HEK293 (cell line): ENCODE measurements at regions not wholly inside any gene's neighbourhood (a gene's known extent, or its start where the extent isn't known, plus 50 kb on each side); places are given as distances from the start of the nearest gene placed in this dataset.

Source experiments
- CTCF ChIA-PET: fragments of 350-600 bp; formaldehyde crosslinking; extraction: SDS; loops from one replicate; lab custom pipeline; 2021; ENCODE audit warnings: antibody characterized with exemption; lab: Yijun Ruan, JAX
- POLR2A ChIA-PET: fragments of 300-600 bp; formaldehyde crosslinking; extraction: SDS; loops from one replicate; lab custom pipeline; 2020; ENCODE audit warnings: antibody characterized with exemption, inconsistent platforms; lab: Yijun Ruan, JAX
- H3K27ac ChIP-seq: fragments of 200-500 bp; sonication (Bioruptor generic); 2 replicates; pipeline ENCODE4 v1.5.1; 2014; ENCODE audit warnings: low read depth, low read length, control low read depth, inconsistent platforms; ENCODE audit errors: extremely low read depth
- H3K36me3 ChIP-seq, 2 experiments: fragments of 200-500 bp in 1 of 2; sonication (Bioruptor generic) in 1 of 2; 1 replicate in 1 of 2; 2 replicates in 1 of 2; pipeline ENCODE4 v1.5.1; 2014 to 2017; ENCODE audit warnings: inconsistent platforms in 2 of 2, low read length in 2 of 2; ENCODE audit not compliant: control insufficient read depth in 2 of 2, insufficient read depth in 1 of 2
- H3K4me1 ChIP-seq: fragments of 200-500 bp; sonication (Bioruptor generic); 2 replicates; pipeline ENCODE4 v1.5.1; 2014; ENCODE audit warnings: mild to moderate bottlenecking, low read length, inconsistent platforms; ENCODE audit not compliant: control insufficient read depth, insufficient read depth
- H3K4me3 ChIP-seq: 2 replicates; pipeline ENCODE4 v1.5.1; 2011; ENCODE audit warnings: low read depth, mild to moderate bottlenecking, control low read depth, low read length, moderate library complexity
- H3K9me3 ChIP-seq: fragments of 200-500 bp; sonication (Bioruptor generic); 2 replicates; pipeline ENCODE4 v1.5.1; 2014; ENCODE audit warnings: low read depth, low read length, inconsistent platforms; ENCODE audit not compliant: control insufficient read depth, insufficient read depth
- BCL11A ChIP-seq: fragments of 450-650 bp; formaldehyde crosslinking; IDR thresholded peaks from 2 replicates; pipeline ENCODE4 v1.5.1; 2016; ENCODE audit warnings: low read depth, missing biosample characterization, missing genetic modification characterization
- KLF1 ChIP-seq: fragments of 450-650 bp; formaldehyde crosslinking; IDR thresholded peaks from 2 replicates; pipeline ENCODE4 v1.5.1; 2016; ENCODE audit warnings: missing biosample characterization, missing genetic modification characterization
- MEIS1 ChIP-seq: sonication (generic); formaldehyde crosslinking; IDR thresholded peaks from 2 replicates; pipeline ENCODE4 v1.8.1; 2022; ENCODE audit warnings: missing genetic modification reagents, mild to moderate bottlenecking, borderline replicate concordance
- REST ChIP-seq: fragments of 450-650 bp; formaldehyde crosslinking; IDR thresholded peaks from 2 replicates; pipeline ENCODE4 v1.5.1; 2016; ENCODE audit warnings: missing biosample characterization, missing genetic modification characterization
- SP2 ChIP-seq: fragments of 450-650 bp; formaldehyde crosslinking; IDR thresholded peaks from 2 replicates; pipeline ENCODE4 v1.5.1; 2016; ENCODE audit warnings: missing biosample characterization, missing genetic modification characterization
- ZBTB21 ChIP-seq: fragments of 450-650 bp; formaldehyde crosslinking; IDR thresholded peaks from 2 replicates; pipeline ENCODE4 v1.5.1; 2017; ENCODE audit warnings: missing biosample characterization, missing genetic modification characterization
- ZBTB49 ChIP-seq: fragments of 450-650 bp; formaldehyde crosslinking; IDR thresholded peaks from 2 replicates; pipeline ENCODE4 v1.5.1; 2016; ENCODE audit warnings: missing biosample characterization, missing genetic modification characterization, low read depth
- ZEB2 ChIP-seq: fragments of 450-650 bp; formaldehyde crosslinking; IDR thresholded peaks from 2 replicates; pipeline ENCODE4 v1.5.1; 2016; ENCODE audit warnings: missing biosample characterization, missing genetic modification characterization
- ZFHX2 ChIP-seq: fragments of 450-650 bp; formaldehyde crosslinking; conservative IDR thresholded peaks from 2 replicates; pipeline ENCODE4 v1.5.1; 2016; ENCODE audit warnings: missing biosample characterization, missing genetic modification characterization
- ZNF121 ChIP-seq: fragments of 450-650 bp; formaldehyde crosslinking; IDR thresholded peaks from 2 replicates; pipeline ENCODE4 v1.5.1; 2016; ENCODE audit warnings: missing biosample characterization, missing genetic modification characterization
- ZNF140 ChIP-seq: fragments of 450-650 bp; formaldehyde crosslinking; IDR thresholded peaks from 2 replicates; pipeline ENCODE4 v1.5.1; 2016; ENCODE audit warnings: missing biosample characterization, missing genetic modification characterization
- ZNF157 ChIP-seq: fragments of 450-650 bp; formaldehyde crosslinking; IDR thresholded peaks from 2 replicates; pipeline ENCODE4 v1.5.1; 2016; ENCODE audit warnings: missing biosample characterization, missing genetic modification characterization
- ZNF16 ChIP-seq: fragments of 450-650 bp; formaldehyde crosslinking; IDR thresholded peaks from 2 replicates; pipeline ENCODE4 v1.5.1; 2016; ENCODE audit warnings: low read depth, missing biosample characterization, missing genetic modification characterization
- ZNF175 ChIP-seq: fragments of 450-650 bp; formaldehyde crosslinking; IDR thresholded peaks from 2 replicates; pipeline ENCODE4 v1.5.1; 2016; ENCODE audit warnings: missing biosample characterization, missing genetic modification characterization
- ZNF18 ChIP-seq: fragments of 450-650 bp; formaldehyde crosslinking; IDR thresholded peaks from 2 replicates; pipeline ENCODE4 v1.5.1; 2016; ENCODE audit warnings: missing biosample characterization, missing genetic modification characterization
- ZNF184 ChIP-seq: fragments of 450-650 bp; IDR thresholded peaks from 2 replicates; pipeline ENCODE4 v1.5.1; 2018; ENCODE audit warnings: missing biosample characterization, mild to moderate bottlenecking, missing genetic modification characterization
- ZNF2 ChIP-seq: fragments of 450-650 bp; formaldehyde crosslinking; IDR thresholded peaks from 2 replicates; pipeline ENCODE4 v1.5.1; 2016; ENCODE audit warnings: missing biosample characterization, missing genetic modification characterization
- ZNF202 ChIP-seq: fragments of 450-650 bp; formaldehyde crosslinking; IDR thresholded peaks from 2 replicates; pipeline ENCODE4 v1.5.1; 2016; ENCODE audit warnings: missing biosample characterization, missing genetic modification characterization, borderline replicate concordance
- ZNF211 ChIP-seq: fragments of 450-650 bp; formaldehyde crosslinking; IDR thresholded peaks from 2 replicates; pipeline ENCODE4 v1.5.1; 2016; ENCODE audit warnings: low read depth, missing biosample characterization, missing genetic modification characterization
- ZNF221 ChIP-seq: fragments of 450-650 bp; formaldehyde crosslinking; IDR thresholded peaks from 2 replicates; pipeline ENCODE4 v1.5.1; 2017; ENCODE audit warnings: missing biosample characterization, missing genetic modification characterization, borderline replicate concordance
- ZNF24 ChIP-seq: fragments of 450-650 bp; formaldehyde crosslinking; IDR thresholded peaks from 2 replicates; pipeline ENCODE4 v1.5.1; 2016; ENCODE audit warnings: missing biosample characterization, missing genetic modification characterization
- ZNF274 ChIP-seq, 2 experiments: fragments of 200-500 bp in 1 of 2; fragments of 450-650 bp in 1 of 2; sonication (Bioruptor generic) in 1 of 2; formaldehyde crosslinking in 1 of 2; IDR thresholded peaks; 2 replicates each; pipeline versions ENCODE4 v1.5.1 to v1.6.1; 2014 to 2016; ENCODE audit warnings: borderline replicate concordance in 1 of 2, inconsistent platforms in 1 of 2, low read length in 1 of 2, missing biosample characterization in 1 of 2, missing genetic modification characterization in 1 of 2
- ZNF394 ChIP-seq: fragments of 450-650 bp; formaldehyde crosslinking; IDR thresholded peaks from 2 replicates; pipeline ENCODE4 v1.5.1; 2016; ENCODE audit warnings: missing biosample characterization, missing genetic modification characterization, mild to moderate bottlenecking, moderate library complexity, borderline replicate concordance
- ZNF423 ChIP-seq: fragments of 450-650 bp; formaldehyde crosslinking; IDR thresholded peaks from 2 replicates; pipeline ENCODE4 v1.5.1; 2016; ENCODE audit warnings: missing biosample characterization, missing genetic modification characterization
- ZNF521 ChIP-seq: fragments of 450-650 bp; formaldehyde crosslinking; IDR thresholded peaks from 2 replicates; pipeline ENCODE4 v1.5.1; 2017; ENCODE audit warnings: missing biosample characterization, mild to moderate bottlenecking, missing genetic modification characterization
- ZNF585B ChIP-seq: fragments of 450-650 bp; formaldehyde crosslinking; IDR thresholded peaks from 2 replicates; pipeline ENCODE4 v1.5.1; 2016; ENCODE audit warnings: missing biosample characterization, missing genetic modification characterization
- ZNF629 ChIP-seq: fragments of 450-650 bp; formaldehyde crosslinking; IDR thresholded peaks from 2 replicates; pipeline ENCODE4 v1.5.1; 2017; ENCODE audit warnings: missing biosample characterization, missing genetic modification characterization
- ZNF692 ChIP-seq: fragments of 450-650 bp; formaldehyde crosslinking; IDR thresholded peaks from 2 replicates; pipeline ENCODE4 v1.5.1; 2016; ENCODE audit warnings: missing biosample characterization, missing genetic modification characterization
- ZNF776 ChIP-seq: fragments of 450-650 bp; formaldehyde crosslinking; IDR thresholded peaks from 2 replicates; pipeline ENCODE4 v1.5.0; 2017; ENCODE audit warnings: missing biosample characterization, missing genetic modification characterization, borderline replicate concordance
- ZSCAN30 ChIP-seq: fragments of 450-650 bp; IDR thresholded peaks from 2 replicates; pipeline ENCODE4 v1.5.1; 2018; ENCODE audit warnings: missing biosample characterization, mild to moderate bottlenecking, missing genetic modification characterization, moderate library complexity

- TF ChIP-seq ZNF692 (tag by site-specific recombination) (no peak), ZNF274 (IDR thresholded peaks at IDR 0.05; ENCODE audit: low read length) (no peak), ZNF274 (tag by site-specific recombination; IDR thresholded peaks at IDR 0.05; ENCODE audit: borderline replicate concordance) (no peak), ZNF423 (tag by site-specific recombination) (no peak), REST (tag by site-specific recombination) (no peak), ZNF121 (tag by site-specific recombination) (no peak), ZNF211 (tag by site-specific recombination) (no peak), ZNF24 (tag by site-specific recombination) (no peak), ZNF521 (tag by site-specific recombination) (no peak), ZNF184 (tag by site-specific recombination) (no peak), ZSCAN30 (tag by site-specific recombination) (no peak), MEIS1 (CRISPR knock-in tag) (no peak), ZNF221 (tag by site-specific recombination) (no peak), ZNF18 (tag by site-specific recombination) (no peak), ZNF394 (no peak), KLF1 (no peak), ZNF202 (tag by site-specific recombination) (no peak), SP2 (tag by site-specific recombination) (no peak), ZNF776 (tag by site-specific recombination) (no peak), ZNF2 (tag by site-specific recombination) (no peak)
- CTCF ChIA-PET: no interaction called here
Observed at GRCh38 chr4:123529278-123529568, 132.6 kb downstream of the SPRY1 start.

GRCh38 chr4:123530357-123530756, 133.8 kb downstream of the SPRY1 start:
- CTCF ChIA-PET: no interaction called here
- H3K4me3 ChIP-seq: no peak overlapping the region
- POLR2A ChIA-PET: no interaction called here
- H3K9me3 ChIP-seq: no peaks in the 10 kb centered on the region
- no peaks in the 10 kb centered on the region for H3K36me3 ChIP-seq
- no peaks in the 10 kb centered on the region for H3K4me1 ChIP-seq
- H3K27ac ChIP-seq: no peak overlapping the region
- TF ChIP-seq ZNF16 (tag by site-specific recombination) (no peak), ZNF157 (tag by site-specific recombination) (no peak), ZEB2 (tag by site-specific recombination) (no peak), ZNF140 (tag by site-specific recombination) (no peak), ZNF175 (no peak), ZNF585B (tag by site-specific recombination) (no peak), BCL11A (tag by site-specific recombination) (no peak), ZBTB21 (tag by site-specific recombination) (no peak), ZNF629 (tag by site-specific recombination) (no peak), ZBTB49 (tag by site-specific recombination) (no peak), ZFHX2 (no peak)

More at GRCh38 chr4:123529278-123529568, 132.6 kb downstream of the SPRY1 start:
- Histone ChIP-seq H3K9me3 (no peaks in the 10 kb centered on the region), H3K36me3 (no peaks in the 10 kb centered on the region), H3K4me1 (no peaks in the 10 kb centered on the region), H3K27ac (no peak overlapping the region), H3K4me3 (no peak overlapping the region)
- POLR2A ChIA-PET: no interaction called here
